ENCODE measurements at regions not wholly inside any gene's neighbourhood (a gene's known extent, or its start where the extent isn't known, plus 50 kb on each side); places are given as distances from the start of the nearest gene placed in this dataset.

- no peak for TF ChIP-seq POLR2A (IDR thresholded peaks at IDR 0.05; ENCODE audit: low read depth, low read length)
- TF ChIP-seq POLR2AphosphoS5 (IDR thresholded peaks at IDR 0.05; ENCODE audit: low read depth, low read length), result no peak
- TF ChIP-seq TAF1 (IDR thresholded peaks at IDR 0.05; ENCODE audit: borderline replicate concordance, low read depth, low read length), result no peak
These were observed 2418.6 kb downstream of the ARAP2 start for GRCh38 chr4:33825685-33826084.
